Upper lobe of right lung (tissue), 1 donor: ENCODE measurements at regions not wholly inside any gene's neighbourhood (a gene's known extent, or its start where the extent isn't known, plus 50 kb on each side); places are given as distances from the start of the nearest gene placed in this dataset.

Source experiments
- ATAC-seq: fragments of 200-7000 bp; cut with Tn5 transposase; one replicate; pipeline ENCODE4 v1.9.1; 2020; ENCODE audit warnings: mild to moderate bottlenecking, moderate library complexity
- DNase-seq: peaks from one replicate; pipeline ENCODE4 v3.0.0-alpha.2; 2020
- H3K27ac ChIP-seq: fragments of 200-600 bp; one replicate; pipeline ENCODE4 v1.8.0; 2022
- H3K27me3 ChIP-seq: fragments of 200-600 bp; one replicate; pipeline ENCODE4 v1.8.0; 2022; ENCODE audit warnings: mild to moderate bottlenecking
- H3K36me3 ChIP-seq: fragments of 200-600 bp; one replicate; pipeline ENCODE4 v1.8.0; 2022
- H3K4me1 ChIP-seq: fragments of 200-600 bp; one replicate; pipeline ENCODE4 v1.8.0; 2022
- H3K4me3 ChIP-seq: fragments of 200-600 bp; one replicate; pipeline ENCODE4 v1.8.0; 2022; ENCODE audit warnings: mild to moderate bottlenecking
- H3K9me3 ChIP-seq: fragments of 200-600 bp; one replicate; pipeline ENCODE4 v1.8.0; 2022
- intact Hi-C: fragments of 100-400 bp; cut with DNase I; formaldehyde crosslinking; loops from one replicate; pipeline ENCODE4 v1.11.0; 2022
- TF ChIP-seq, protein P1 (sequence below): fragments of 200-600 bp; IDR thresholded peaks from one replicate; pipeline ENCODE4 v1.8.0; 2022; ENCODE audit warnings: antibody characterized with exemption
- donor health status: DM: no; HTN: yes; CAD: no; lungs with severe emphysema.

DNA sequence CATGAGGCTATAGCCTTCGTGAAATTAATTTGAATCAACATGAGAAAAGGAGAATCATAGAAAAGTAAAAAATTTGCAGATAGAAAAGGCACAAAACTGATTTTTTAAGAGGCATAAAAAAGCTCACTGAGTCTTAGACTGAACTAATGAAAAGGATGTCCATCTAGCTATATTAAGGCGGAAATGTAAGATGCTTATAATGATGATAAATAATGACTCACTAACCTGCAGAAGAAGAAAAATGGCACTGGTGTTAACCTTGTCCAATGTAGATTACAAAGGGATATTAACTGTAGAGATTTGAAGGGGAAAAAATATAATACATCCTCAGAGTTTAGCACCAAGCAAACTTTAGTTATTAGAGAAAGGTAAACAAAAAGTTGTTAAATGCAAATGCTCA is 1098.0 kb upstream of the DDX18 start:
- H3K27me3 ChIP-seq: no peaks in the 10 kb centered on the region
- no peak overlapping the region for H3K4me3 ChIP-seq
- ATAC-seq (no peak), DNase-seq (no peak)
- no peaks in the 10 kb centered on the region for H3K4me1 ChIP-seq
- intact Hi-C loops: no loop called here
- TF ChIP-seq, protein P1, sequence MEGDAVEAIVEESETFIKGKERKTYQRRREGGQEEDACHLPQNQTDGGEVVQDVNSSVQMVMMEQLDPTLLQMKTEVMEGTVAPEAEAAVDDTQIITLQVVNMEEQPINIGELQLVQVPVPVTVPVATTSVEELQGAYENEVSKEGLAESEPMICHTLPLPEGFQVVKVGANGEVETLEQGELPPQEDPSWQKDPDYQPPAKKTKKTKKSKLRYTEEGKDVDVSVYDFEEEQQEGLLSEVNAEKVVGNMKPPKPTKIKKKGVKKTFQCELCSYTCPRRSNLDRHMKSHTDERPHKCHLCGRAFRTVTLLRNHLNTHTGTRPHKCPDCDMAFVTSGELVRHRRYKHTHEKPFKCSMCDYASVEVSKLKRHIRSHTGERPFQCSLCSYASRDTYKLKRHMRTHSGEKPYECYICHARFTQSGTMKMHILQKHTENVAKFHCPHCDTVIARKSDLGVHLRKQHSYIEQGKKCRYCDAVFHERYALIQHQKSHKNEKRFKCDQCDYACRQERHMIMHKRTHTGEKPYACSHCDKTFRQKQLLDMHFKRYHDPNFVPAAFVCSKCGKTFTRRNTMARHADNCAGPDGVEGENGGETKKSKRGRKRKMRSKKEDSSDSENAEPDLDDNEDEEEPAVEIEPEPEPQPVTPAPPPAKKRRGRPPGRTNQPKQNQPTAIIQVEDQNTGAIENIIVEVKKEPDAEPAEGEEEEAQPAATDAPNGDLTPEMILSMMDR: no peak
- H3K9me3 ChIP-seq: no peaks in the 10 kb centered on the region
- H3K36me3 ChIP-seq: no peaks in the 10 kb centered on the region
- no peak overlapping the region for H3K27ac ChIP-seq

DNA sequence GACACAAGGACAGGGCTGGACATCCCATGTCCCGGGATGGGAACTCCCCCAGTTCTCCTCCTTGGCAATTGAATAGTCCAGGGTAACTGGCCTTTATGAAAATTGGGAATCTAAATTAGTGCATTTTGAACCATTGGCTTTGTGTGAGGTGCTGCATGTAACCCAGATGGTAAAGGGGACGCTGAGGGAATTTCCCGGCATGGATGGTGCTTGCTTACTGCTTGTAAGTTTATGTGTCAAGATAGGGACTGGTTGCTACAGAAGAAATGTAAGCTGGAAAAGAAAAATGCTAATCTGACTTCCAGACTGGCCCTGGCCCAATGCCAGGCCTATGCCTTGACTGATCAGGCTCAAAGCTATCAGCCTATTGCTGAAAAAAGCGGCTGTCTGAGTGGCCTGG is 1096.7 kb upstream of the DDX18 start:
- TF ChIP-seq, protein P1: no peak
- intact Hi-C loops: no loop called here
- no peaks in the 10 kb centered on the region for H3K27me3 ChIP-seq
- H3K4me3 ChIP-seq: no peak overlapping the region
- no peaks in the 10 kb centered on the region for H3K9me3 ChIP-seq
- H3K4me1 ChIP-seq: no peaks in the 10 kb centered on the region
- DNase-seq (no peak), ATAC-seq (no peak)
- no peaks in the 10 kb centered on the region for H3K36me3 ChIP-seq
- H3K27ac ChIP-seq: no peak overlapping the region

DNA sequence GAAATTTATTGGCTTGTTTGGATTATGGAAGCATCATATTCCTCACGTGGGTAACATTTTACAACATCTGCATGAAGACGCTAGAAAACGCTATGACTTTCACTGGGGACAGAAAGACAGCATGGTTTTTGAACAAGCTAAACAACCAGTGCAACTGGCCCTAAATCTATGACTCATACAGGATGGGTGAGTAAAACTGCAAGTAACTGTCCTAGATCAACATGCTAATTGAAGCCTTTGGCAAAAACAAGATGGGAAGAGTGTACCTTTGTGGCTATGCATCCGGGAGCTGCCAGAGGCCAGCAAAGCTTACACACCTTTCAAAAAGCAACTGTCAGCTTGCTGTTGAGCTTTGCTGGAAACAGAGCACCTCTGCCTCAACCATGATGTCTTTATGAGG is 1096.0 kb upstream of the DDX18 start:
- Histone ChIP-seq H3K9me3 (no peaks in the 10 kb centered on the region), H3K27me3 (no peaks in the 10 kb centered on the region), H3K27ac (no peak overlapping the region), H3K4me1 (no peaks in the 10 kb centered on the region), H3K36me3 (no peaks in the 10 kb centered on the region), H3K4me3 (no peak overlapping the region)
- intact Hi-C loops: no loop called here
- TF ChIP-seq, protein P1: no peak
- no peak for ATAC-seq
- no peak for DNase-seq

DNA sequence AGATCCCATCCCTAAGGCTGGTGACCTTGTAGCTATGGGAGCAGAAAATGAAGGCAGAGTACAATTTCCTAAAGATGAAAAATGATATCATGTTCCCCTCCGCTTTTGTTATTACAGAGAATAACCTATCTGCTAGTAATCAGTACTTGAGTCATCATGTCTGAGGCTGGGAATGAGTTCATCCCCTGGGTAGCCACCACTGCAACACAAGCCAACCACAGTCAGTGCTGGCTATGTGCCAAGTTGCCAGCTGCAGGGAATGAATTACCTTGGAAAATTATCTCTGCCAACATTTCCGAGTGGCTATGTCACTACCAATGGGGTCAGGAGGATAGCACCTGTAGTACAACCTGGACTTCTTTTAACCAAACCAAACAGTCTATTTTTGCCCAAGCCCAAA is 1094.7 kb upstream of the DDX18 start:
- TF ChIP-seq, protein P1: no peak

DNA sequence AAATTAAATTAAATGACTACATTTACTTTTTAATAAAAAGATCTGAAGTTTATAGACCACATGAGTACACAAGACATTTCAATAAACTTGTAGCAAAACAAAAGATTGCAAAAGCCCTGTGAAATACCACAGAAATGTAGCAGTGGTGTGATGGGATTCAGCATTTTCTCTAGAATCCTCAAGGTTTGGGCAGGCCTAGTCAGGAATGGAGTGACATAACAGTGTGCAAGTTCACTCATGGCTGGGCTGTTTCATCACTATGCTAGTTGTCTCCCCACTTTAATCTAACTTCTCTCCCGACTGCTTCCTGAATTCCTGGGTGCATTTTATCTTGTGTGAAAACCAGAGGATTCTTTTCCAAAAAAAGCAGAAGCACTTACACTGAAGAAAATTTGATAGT is 1089.9 kb upstream of the DDX18 start:
- TF ChIP-seq, protein P1: no peak
- intact Hi-C loops: no loop called here

More for the DNA sequence above, 1094.7 kb upstream of the DDX18 start:
- ATAC-seq (no peak), DNase-seq (no peak)
- Histone ChIP-seq H3K27ac (no peak overlapping the region), H3K27me3 (no peaks in the 10 kb centered on the region), H3K9me3 (no peaks in the 10 kb centered on the region), H3K4me1 (no peaks in the 10 kb centered on the region), H3K36me3 (no peaks in the 10 kb centered on the region), H3K4me3 (no peak overlapping the region)
- intact Hi-C loops: no loop called here

DNA sequence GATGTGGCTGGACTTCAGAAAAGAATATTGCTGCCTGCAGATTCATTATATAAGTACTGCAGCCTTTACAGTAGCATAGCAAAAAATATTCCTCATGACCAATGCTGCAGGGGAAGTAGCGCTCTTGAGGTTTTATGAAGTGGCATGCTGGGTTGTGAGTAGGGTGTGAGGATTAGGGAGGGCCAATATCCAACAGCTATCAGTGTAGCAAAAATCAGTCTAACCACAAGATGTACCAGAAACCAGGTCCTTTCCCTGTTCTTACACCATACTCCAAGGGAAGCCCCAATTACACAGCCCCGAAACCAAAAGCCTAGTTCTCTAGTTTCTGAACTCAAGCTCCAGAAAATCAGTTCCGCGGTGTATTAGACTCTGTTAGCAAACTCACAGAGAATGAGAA is 1082.2 kb upstream of the DDX18 start:
- Histone ChIP-seq H3K4me1 (no peaks in the 10 kb centered on the region), H3K9me3 (no peaks in the 10 kb centered on the region), H3K27me3 (no peaks in the 10 kb centered on the region), H3K36me3 (no peaks in the 10 kb centered on the region), H3K27ac (no peak overlapping the region), H3K4me3 (no peak overlapping the region)
- intact Hi-C loops: no loop called here
- DNase-seq: no peak
- no peak for ATAC-seq
- TF ChIP-seq, protein P1: no peak

More for the DNA sequence above, 1089.9 kb upstream of the DDX18 start:
- ATAC-seq (no peak), DNase-seq (no peak)
- H3K27me3 ChIP-seq: no peaks in the 10 kb centered on the region
- no peaks in the 10 kb centered on the region for H3K9me3 ChIP-seq
- H3K4me1 ChIP-seq: no peaks in the 10 kb centered on the region
- no peak overlapping the region for H3K27ac ChIP-seq
- no peak overlapping the region for H3K4me3 ChIP-seq
- H3K36me3 ChIP-seq: no peaks in the 10 kb centered on the region
